ENCODE measurements at regions not wholly inside any gene's neighbourhood (a gene's known extent, or its start where the extent isn't known, plus 50 kb on each side); places are given as distances from the start of the nearest gene placed in this dataset.

GRCh38 chr5:124468671-124469411 is 277.6 kb downstream of the ZNF608 start:
- Mint-ChIP-seq H3K27ac (peak overlapping the region; percentile 87 to 97 (median 94); a peak in 6 of 7 replicates), H3K27me3 (ENCODE audit: low read depth) (no peaks in the 10 kb centered on the region), H3K9me3 (peaks cover 4 to 6% of the 10 kb centered on the region in 2 experiments), H3K36me3 (ENCODE audit: insufficient read depth in 1 of 3, low read depth in 3 of 3) (peaks cover 0 to 14% (median 6%) of the 10 kb centered on the region in 3 experiments; a peak in 5 of 7 replicates), H3K4me1 (peaks cover 43 to 49% of the 10 kb centered on the region in 2 experiments), H3K4me3 (peak overlapping the region in 1 of 2 experiments; percentile 40; a peak in 1 of 5 replicates)
- peaks cover 5% of the 10 kb centered on the region; the same call in 1 of the 2 replicates for H3K4me1 ChIP-seq (ENCODE audit: insufficient read depth, low read length)
- H3K9me3 ChIP-seq (ENCODE audit: control insufficient read depth, low read depth, low read length), result peaks cover 2% of the 10 kb centered on the region
- H4K8ac ChIP-seq (replicated peaks; ENCODE audit: insufficient read length, low read depth, low read length), result no peak overlapping the region
- H2BK20ac ChIP-seq (ENCODE audit: low read depth, low read length, poor library complexity, severe bottlenecking), result no peak overlapping the region
- H3K79me2 ChIP-seq (ENCODE audit: insufficient read depth, low read length), result no peaks in the 10 kb centered on the region
- H2BK5ac ChIP-seq (ENCODE audit: insufficient read length, low read length), result no peak overlapping the region
- H3K27ac ChIP-seq (ENCODE audit: insufficient read length, low read depth, low read length), result peak overlapping the region; percentile 66
- H3K79me1 ChIP-seq (ENCODE audit: insufficient read depth, low read depth, low read length, poor library complexity, severe bottlenecking), result no peaks in the 10 kb centered on the region
- no peak overlapping the region for H2BK15ac ChIP-seq (ENCODE audit: low read depth, low read length)
- no peak overlapping the region for H3K4ac ChIP-seq (ENCODE audit: low read depth, low read length)
- H3K9ac ChIP-seq (ENCODE audit: extremely low read depth, insufficient read length, low read length), result no peak overlapping the region
- H3K14ac ChIP-seq (ENCODE audit: insufficient read depth, low read length), result no peak overlapping the region
- TF ChIP-seq CTCF (conservative IDR thresholded peaks at IDR 0.05), result no peak
- H3K4me2 ChIP-seq (ENCODE audit: insufficient read depth, insufficient read length, low read length), result peak overlapping the region; percentile 18
- H2BK12ac ChIP-seq (ENCODE audit: insufficient read length, low read depth, low read length), result no peak overlapping the region
- H3K23ac ChIP-seq (ENCODE audit: insufficient read length, low read depth, low read length), result no peak overlapping the region
- WGBS (ENCODE audit: extremely low coverage, insufficient read length, low lambda C conversion rate), result no CpG with 5 or more reads among the region's 5 CpGs
- H2AK5ac ChIP-seq (ENCODE audit: insufficient read length, low read length), result no peak overlapping the region
- no peaks in the 10 kb centered on the region for H3K23me2 ChIP-seq (ENCODE audit: insufficient read length, low read depth, low read length, poor library complexity, severe bottlenecking)
- H3K27me3 ChIP-seq (ENCODE audit: insufficient read depth, low read length), result no peaks in the 10 kb centered on the region
- no peak overlapping the region for H2BK120ac ChIP-seq (ENCODE audit: low read depth, low read length, poor library complexity, severe bottlenecking)
- no peak overlapping the region for H4K5ac ChIP-seq (ENCODE audit: insufficient read length, low read depth, low read length)
- no peak overlapping the region for H3K56ac ChIP-seq (ENCODE audit: insufficient read length, low read depth, low read length)
- H4K91ac ChIP-seq (ENCODE audit: insufficient read length, low read depth, low read length), result no peak overlapping the region
- H2AFZ ChIP-seq (ENCODE audit: low read length), result no peak overlapping the region
- peak; percentile 39 for DNase-seq
- no peaks in the 10 kb centered on the region for H4K20me1 ChIP-seq (ENCODE audit: control insufficient read depth, insufficient read depth, insufficient read length)
- no peak overlapping the region for H3K18ac ChIP-seq (ENCODE audit: insufficient read length, low read depth, low read length)
- H3T11ph ChIP-seq (ENCODE audit: low read length), result no peak overlapping the region
